Right lobe of liver (tissue), 4 donors: ENCODE measurements at regions not wholly inside any gene's neighbourhood (a gene's known extent, or its start where the extent isn't known, plus 50 kb on each side); places are given as distances from the start of the nearest gene placed in this dataset.

Source experiments
- CTCF ChIP-seq, 4 donors: fragments of 200-600 bp in 3 of 4; fragments of 450-650 bp in 1 of 4; IDR thresholded peaks; one replicate each; pipeline versions ENCODE4 v1.5.1 to v1.8.0; 2016 to 2022; ENCODE audit warnings: antibody characterized with exemption in 4 of 4, mild to moderate bottlenecking in 2 of 4
- POLR2A ChIP-seq: fragments of 450-650 bp; IDR thresholded peaks from one replicate; pipeline ENCODE4 v1.6.1; 2017; ENCODE audit warnings: antibody characterized with exemption, mild to moderate bottlenecking
- donor health status: DM: no; HTN: no; CAD: no.
- donor health status: DM: no; HTN: no; CAD: no.
- donor health status: DM: no; HTN: yes; CAD: no.

- TF ChIP-seq POLR2A = no peak
- TF ChIP-seq CTCF (IDR thresholded peaks at IDR 0.05) = no peak
These were observed 374.1 kb upstream of the RASGEF1B start for GRCh38 chr4:81845761-81846160.
